ENCODE measurements at regions not wholly inside any gene's neighbourhood (a gene's known extent, or its start where the extent isn't known, plus 50 kb on each side); places are given as distances from the start of the nearest gene placed in this dataset.

DNA sequence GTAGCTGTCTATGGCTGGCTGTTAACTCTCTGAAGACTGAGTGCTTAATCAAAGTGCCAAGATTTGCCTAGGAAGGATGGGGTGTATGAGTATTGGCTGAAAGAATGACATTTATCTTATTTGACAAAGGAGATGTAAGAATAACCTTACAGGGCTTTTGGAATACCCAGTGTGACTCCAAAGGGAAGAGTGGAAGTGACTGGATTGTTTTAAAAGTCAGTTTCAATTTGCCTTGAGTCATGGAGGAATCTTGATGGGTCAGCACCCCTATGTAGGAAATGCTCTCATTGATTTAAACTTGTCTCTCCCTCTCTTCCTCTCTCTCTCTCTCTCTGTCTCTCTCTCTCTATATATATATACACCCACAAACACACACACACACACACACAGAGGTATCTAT is 118.4 kb upstream of the CLDN10 start:
- TF ChIP-seq, protein P1, sequence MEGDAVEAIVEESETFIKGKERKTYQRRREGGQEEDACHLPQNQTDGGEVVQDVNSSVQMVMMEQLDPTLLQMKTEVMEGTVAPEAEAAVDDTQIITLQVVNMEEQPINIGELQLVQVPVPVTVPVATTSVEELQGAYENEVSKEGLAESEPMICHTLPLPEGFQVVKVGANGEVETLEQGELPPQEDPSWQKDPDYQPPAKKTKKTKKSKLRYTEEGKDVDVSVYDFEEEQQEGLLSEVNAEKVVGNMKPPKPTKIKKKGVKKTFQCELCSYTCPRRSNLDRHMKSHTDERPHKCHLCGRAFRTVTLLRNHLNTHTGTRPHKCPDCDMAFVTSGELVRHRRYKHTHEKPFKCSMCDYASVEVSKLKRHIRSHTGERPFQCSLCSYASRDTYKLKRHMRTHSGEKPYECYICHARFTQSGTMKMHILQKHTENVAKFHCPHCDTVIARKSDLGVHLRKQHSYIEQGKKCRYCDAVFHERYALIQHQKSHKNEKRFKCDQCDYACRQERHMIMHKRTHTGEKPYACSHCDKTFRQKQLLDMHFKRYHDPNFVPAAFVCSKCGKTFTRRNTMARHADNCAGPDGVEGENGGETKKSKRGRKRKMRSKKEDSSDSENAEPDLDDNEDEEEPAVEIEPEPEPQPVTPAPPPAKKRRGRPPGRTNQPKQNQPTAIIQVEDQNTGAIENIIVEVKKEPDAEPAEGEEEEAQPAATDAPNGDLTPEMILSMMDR (IDR thresholded peaks at IDR 0.05) = no peak
- TF ChIP-seq POLR2AphosphoS5 (IDR thresholded peaks at IDR 0.05; ENCODE audit: insufficient read depth in 1 of 2, low read depth in 1 of 2) (no peak), POLR2A (IDR thresholded peaks at IDR 0.05) (no peak)
- Histone ChIP-seq H3K9me3 (no peaks in the 10 kb centered on the region), H3K36me3 (no peaks in the 10 kb centered on the region), H3K27ac (no peak overlapping the region), H3K27me3 (no peaks in the 10 kb centered on the region), H3K4me3 (no peak overlapping the region), H3K4me1 (no peaks in the 10 kb centered on the region)
- no peak for DNase-seq (ENCODE audit: extremely low spot score in 2 of 2)
- intact Hi-C loops (cut with DNase I) = no loop called here

DNA sequence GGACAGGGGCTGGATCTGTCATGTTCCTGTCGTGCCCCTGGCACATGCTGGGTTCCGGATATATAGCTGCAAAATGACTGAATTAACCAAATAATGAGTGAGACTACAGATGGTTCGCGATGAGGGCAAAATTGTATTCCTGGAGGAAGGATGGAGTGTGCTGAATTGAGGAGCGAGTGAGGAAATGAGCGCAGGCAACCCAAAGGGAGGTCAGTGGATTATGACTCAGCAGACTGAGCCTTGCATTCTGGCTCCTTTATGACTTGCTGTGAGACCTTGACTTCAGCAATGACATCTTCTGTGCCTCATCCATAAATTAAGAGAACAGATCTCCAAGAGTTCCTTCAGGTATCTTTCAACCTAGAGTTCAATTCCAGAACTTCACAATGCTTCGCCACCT is 115.0 kb upstream of the CLDN10 start:
- TF ChIP-seq POLR2A (IDR thresholded peaks at IDR 0.05) (no peak), POLR2AphosphoS5 (IDR thresholded peaks at IDR 0.05; ENCODE audit: insufficient read depth in 1 of 2, low read depth in 1 of 2) (no peak)
- TF ChIP-seq, protein P1 (IDR thresholded peaks at IDR 0.05) = no peak
- no peaks in the 10 kb centered on the region for H3K36me3 ChIP-seq
- DNase-seq (ENCODE audit: extremely low spot score in 2 of 2) = no peak

DNA sequence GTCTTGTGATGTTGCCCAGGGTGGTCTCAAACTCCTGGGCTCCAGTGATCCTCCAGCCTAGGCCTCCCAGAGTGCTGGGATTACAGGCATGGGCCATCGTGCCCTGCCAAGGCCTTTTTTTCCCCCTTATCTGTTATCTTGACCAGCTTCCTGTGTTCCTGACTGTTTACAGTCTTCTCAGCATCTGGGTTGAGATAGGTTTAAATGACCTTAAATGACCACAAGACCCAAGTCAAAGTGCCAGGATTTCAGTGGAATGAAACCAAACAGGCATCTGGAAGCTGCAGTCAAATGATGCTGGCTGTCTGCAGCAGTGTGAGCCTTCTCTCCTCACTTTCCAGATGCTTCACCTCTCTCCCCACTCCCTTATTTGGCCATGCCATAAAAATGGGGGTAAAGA is 114.2 kb upstream of the CLDN10 start:
- TF ChIP-seq, protein P1 (IDR thresholded peaks at IDR 0.05) = no peak
- TF ChIP-seq POLR2A (IDR thresholded peaks at IDR 0.05) = no peak
- no peak for TF ChIP-seq POLR2AphosphoS5 (IDR thresholded peaks at IDR 0.05; ENCODE audit: insufficient read depth in 1 of 2, low read depth in 1 of 2)
- Histone ChIP-seq H3K36me3 (no peaks in the 10 kb centered on the region), H3K4me3 (no peak overlapping the region), H3K27me3 (no peaks in the 10 kb centered on the region), H3K4me1 (no peaks in the 10 kb centered on the region), H3K9me3 (no peaks in the 10 kb centered on the region), H3K27ac (no peak overlapping the region)
- DNase-seq (ENCODE audit: extremely low spot score in 2 of 2) = no peak
- intact Hi-C loops (cut with DNase I) = no loop called here

More for the DNA sequence above, 115.0 kb upstream of the CLDN10 start:
- Histone ChIP-seq H3K4me1 (no peaks in the 10 kb centered on the region), H3K27ac (no peak overlapping the region), H3K4me3 (no peak overlapping the region), H3K9me3 (no peaks in the 10 kb centered on the region), H3K27me3 (no peaks in the 10 kb centered on the region)
- intact Hi-C loops (cut with DNase I) = no loop called here

DNA sequence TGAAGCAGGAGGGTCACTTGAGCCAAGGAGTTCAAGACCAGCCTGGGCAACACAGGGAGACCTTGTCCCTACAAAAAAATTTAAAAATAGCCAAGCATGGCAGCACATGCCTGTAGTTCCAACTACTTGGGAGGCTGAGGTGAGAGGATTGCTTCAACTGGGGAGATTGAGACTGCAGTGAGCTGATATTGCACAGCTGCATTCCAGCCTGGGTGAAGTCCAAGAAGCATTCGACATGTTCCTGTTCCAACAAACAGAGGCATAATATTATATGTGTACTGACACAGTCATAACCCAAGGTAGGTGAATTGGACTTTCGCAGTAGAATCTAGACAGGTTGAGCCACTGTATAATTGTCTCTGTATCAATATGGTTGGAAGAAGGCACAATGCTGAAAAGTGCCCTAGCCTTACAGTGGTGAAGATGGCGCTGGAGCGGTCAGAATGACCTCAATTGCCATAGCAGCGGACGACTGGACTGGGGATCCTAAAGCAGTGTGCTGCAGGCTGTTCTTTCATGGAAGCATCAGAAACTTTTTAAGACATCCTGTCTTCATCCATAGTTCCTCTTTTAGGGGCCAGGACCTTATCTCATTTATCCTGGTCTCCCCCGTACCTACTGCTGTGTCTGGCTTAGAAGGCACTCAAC is 112.0 kb upstream of the CLDN10 start:
- no peaks in the 10 kb centered on the region for H3K9me3 ChIP-seq
- DNase-seq (ENCODE audit: extremely low spot score in 2 of 2) = no peak
- TF ChIP-seq POLR2AphosphoS5 (IDR thresholded peaks at IDR 0.05; ENCODE audit: insufficient read depth in 1 of 2, low read depth in 1 of 2) (no peak), POLR2A (IDR thresholded peaks at IDR 0.05) (no peak)
- H3K27me3 ChIP-seq = no peaks in the 10 kb centered on the region
- no peaks in the 10 kb centered on the region for H3K4me1 ChIP-seq
- H3K27ac ChIP-seq = no peak overlapping the region
- intact Hi-C loops (cut with DNase I) = loop anchor here (5.0 kb wide), 1 partner anchor 923 kb away; no protein-coding TSS in a partner anchor
- no peaks in the 10 kb centered on the region for H3K36me3 ChIP-seq
- no peak overlapping the region for H3K4me3 ChIP-seq

DNA sequence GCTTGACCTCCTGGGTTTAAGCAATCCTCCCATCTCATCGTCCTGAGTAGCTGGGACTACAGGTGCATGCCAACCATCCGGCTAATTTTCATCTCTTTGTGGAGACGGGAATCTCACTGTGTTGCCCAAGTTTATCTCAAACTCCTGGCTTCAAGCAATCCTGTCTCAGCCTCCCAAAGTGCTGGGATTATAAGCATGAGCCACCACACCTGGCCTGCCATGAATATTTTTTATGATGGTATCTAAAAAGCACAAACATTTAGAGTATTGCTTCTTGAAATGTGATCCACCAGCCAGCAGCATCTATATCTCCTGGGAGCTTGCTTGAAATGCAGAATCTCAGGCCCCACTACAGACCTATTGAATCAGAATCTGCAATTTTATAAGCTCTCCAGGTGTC is 111.2 kb upstream of the CLDN10 start:
- Histone ChIP-seq H3K4me3 (no peak overlapping the region), H3K9me3 (no peaks in the 10 kb centered on the region), H3K27me3 (no peaks in the 10 kb centered on the region), H3K36me3 (no peaks in the 10 kb centered on the region), H3K4me1 (no peaks in the 10 kb centered on the region), H3K27ac (no peak overlapping the region)
- no peak for TF ChIP-seq POLR2AphosphoS5 (IDR thresholded peaks at IDR 0.05; ENCODE audit: insufficient read depth in 1 of 2, low read depth in 1 of 2)
- TF ChIP-seq POLR2A (IDR thresholded peaks at IDR 0.05) = no peak
- TF ChIP-seq, protein P1 (IDR thresholded peaks at IDR 0.05) = no peak
- intact Hi-C loops (cut with DNase I) = loop anchor here (5.0 kb wide), 1 partner anchor 924 kb away; no protein-coding TSS in a partner anchor
- DNase-seq (ENCODE audit: extremely low spot score in 2 of 2) = no peak
